Loucy (cell line): ENCODE measurements at regions not wholly inside any gene's neighbourhood (a gene's known extent, or its start where the extent isn't known, plus 50 kb on each side); places are given as distances from the start of the nearest gene placed in this dataset.

Experiments
- H2AFZ ChIP-seq: fragments of 200-600 bp; sonication (generic); 2 replicates; pipeline ENCODE4 v1.6.0; 2016; ENCODE audit warnings: antibody characterized with exemption, mild to moderate bottlenecking, low read length, moderate library complexity
- H3F3A ChIP-seq: fragments of 200-600 bp; 2 replicates; pipeline ENCODE4 v1.6.0; 2016; ENCODE audit warnings: antibody characterized with exemption, low read depth, mild to moderate bottlenecking
- H3K27me3 ChIP-seq: fragments of 200-600 bp; sonication (generic); 2 replicates; pipeline ENCODE4 v1.6.1; 2014; ENCODE audit warnings: low read length, mild to moderate bottlenecking; ENCODE audit not compliant: insufficient read depth, poor library complexity, severe bottlenecking
- H3K36me3 ChIP-seq: fragments of 200-600 bp; sonication (generic); 2 replicates; pipeline ENCODE4 v1.6.1; 2016; ENCODE audit warnings: low read length; ENCODE audit not compliant: insufficient read depth
- H3K4me1 ChIP-seq: fragments of 200-600 bp; sonication (generic); 2 replicates; pipeline ENCODE4 v1.5.1; 2014; ENCODE audit warnings: low read length, mild to moderate bottlenecking; ENCODE audit not compliant: insufficient read depth, poor library complexity, severe bottlenecking
- H3K4me2 ChIP-seq: fragments of 200-600 bp; sonication (generic); 2 replicates; pipeline ENCODE4 v1.6.0; 2014; ENCODE audit warnings: antibody characterized with exemption, low read length, low read depth, mild to moderate bottlenecking; ENCODE audit not compliant: poor library complexity, severe bottlenecking
- H3K4me3 ChIP-seq: fragments of 200-600 bp; sonication (generic); 2 replicates; pipeline ENCODE4 v1.5.1; 2014; ENCODE audit warnings: low read length, mild to moderate bottlenecking, mixed read lengths; ENCODE audit not compliant: poor library complexity, severe bottlenecking
- H3K79me2 ChIP-seq: fragments of 200-600 bp; sonication (generic); 2 replicates; pipeline ENCODE4 v1.6.1; 2014; ENCODE audit warnings: low read length; ENCODE audit not compliant: insufficient read depth
- H3K9ac ChIP-seq: fragments of 200-600 bp; sonication (generic); 2 replicates; pipeline ENCODE4 v1.6.0; 2014; ENCODE audit warnings: mild to moderate bottlenecking, low read depth, low read length, moderate library complexity; ENCODE audit not compliant: poor library complexity, severe bottlenecking
- H3K9me2 ChIP-seq: fragments of 200-600 bp; sonication (generic); replicated peaks from 2 replicates; pipeline ENCODE4 v1.6.1; 2016; ENCODE audit warnings: low read depth, low read length, mixed read lengths
- H3K9me3 ChIP-seq: fragments of 200-600 bp; sonication (generic); 2 replicates; pipeline ENCODE4 v1.6.1; 2014; ENCODE audit warnings: mild to moderate bottlenecking, antibody characterized with exemption, low read length, low read depth; ENCODE audit not compliant: insufficient read depth
- H4K20me1 ChIP-seq: fragments of 200-600 bp; sonication (generic); 2 replicates; pipeline ENCODE4 v1.6.0; 2014; ENCODE audit warnings: antibody characterized with exemption, low read length, mild to moderate bottlenecking; ENCODE audit not compliant: insufficient read depth, poor library complexity, severe bottlenecking
- EZH2phosphoT487 ChIP-seq: fragments of 200-600 bp; IDR thresholded peaks from 2 replicates; pipeline ENCODE4 v1.6.1; 2018; ENCODE audit warnings: antibody characterized with exemption, mild to moderate bottlenecking, moderate library complexity, borderline replicate concordance
- TF ChIP-seq, protein P1 (sequence below): fragments of 200-600 bp; sonication (generic); conservative IDR thresholded peaks from 2 replicates; pipeline ENCODE4 v1.5.1; 2014; ENCODE audit warnings: mild to moderate bottlenecking, antibody characterized with exemption, low read length

DNA sequence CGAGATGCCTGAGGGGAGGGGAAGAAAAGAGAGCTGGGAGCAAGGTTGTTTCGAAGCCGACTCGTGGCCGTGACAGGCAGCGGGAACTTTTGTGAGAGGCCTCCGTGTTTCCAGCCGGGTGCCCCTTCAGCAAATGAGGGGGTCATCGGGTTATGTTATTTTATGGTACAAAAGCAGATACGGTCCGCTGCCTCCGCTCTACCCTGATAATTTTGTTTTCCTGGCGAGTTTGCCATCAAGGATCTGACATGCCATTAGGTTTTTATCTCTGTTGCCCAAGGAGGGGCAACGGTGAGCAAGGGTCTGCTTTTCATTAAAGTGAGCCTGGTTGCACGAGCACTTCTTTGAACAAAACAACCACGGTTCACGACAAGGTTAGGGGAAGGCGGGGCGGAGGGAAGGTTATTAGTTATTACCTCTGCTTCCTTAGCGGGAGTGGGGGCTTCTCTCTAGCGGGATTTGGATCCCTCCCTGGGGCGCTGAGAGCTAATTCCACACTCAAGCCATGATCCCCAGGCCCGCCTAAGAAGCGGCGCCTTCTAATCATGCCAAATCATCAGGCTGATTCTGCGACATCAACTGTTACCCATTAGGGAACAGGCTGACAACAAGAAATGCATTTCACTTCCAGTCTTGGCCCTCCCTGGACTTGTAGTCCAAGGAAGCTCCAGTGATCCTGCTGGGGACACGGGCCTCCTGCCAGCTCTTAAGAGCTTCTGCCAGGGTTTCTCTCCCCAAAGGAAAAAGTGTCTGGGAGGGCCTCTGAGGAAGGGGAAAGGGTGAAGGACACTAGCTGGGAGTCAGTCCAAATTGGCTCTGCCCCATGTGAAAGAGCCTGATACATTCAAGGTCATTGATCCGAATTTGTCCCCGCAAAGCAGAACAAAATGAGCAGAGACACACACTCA is 617.7 kb downstream of the MID1IP1 start:
- H3K4me2 ChIP-seq: no peak overlapping the region
- H4K20me1 ChIP-seq: no peaks in the 10 kb centered on the region
- H2AFZ ChIP-seq: no peak overlapping the region
- no peaks in the 10 kb centered on the region for H3K36me3 ChIP-seq
- no peaks in the 10 kb centered on the region for H3K4me1 ChIP-seq
- H3K9me2 ChIP-seq: no peaks in the 10 kb centered on the region
- H3F3A ChIP-seq: no peaks in the 10 kb centered on the region
- no peaks in the 10 kb centered on the region for H3K27me3 ChIP-seq
- H3K9me3 ChIP-seq: no peaks in the 10 kb centered on the region
- no peak overlapping the region for H3K4me3 ChIP-seq
- H3K79me2 ChIP-seq: no peaks in the 10 kb centered on the region
- TF ChIP-seq, protein P1, sequence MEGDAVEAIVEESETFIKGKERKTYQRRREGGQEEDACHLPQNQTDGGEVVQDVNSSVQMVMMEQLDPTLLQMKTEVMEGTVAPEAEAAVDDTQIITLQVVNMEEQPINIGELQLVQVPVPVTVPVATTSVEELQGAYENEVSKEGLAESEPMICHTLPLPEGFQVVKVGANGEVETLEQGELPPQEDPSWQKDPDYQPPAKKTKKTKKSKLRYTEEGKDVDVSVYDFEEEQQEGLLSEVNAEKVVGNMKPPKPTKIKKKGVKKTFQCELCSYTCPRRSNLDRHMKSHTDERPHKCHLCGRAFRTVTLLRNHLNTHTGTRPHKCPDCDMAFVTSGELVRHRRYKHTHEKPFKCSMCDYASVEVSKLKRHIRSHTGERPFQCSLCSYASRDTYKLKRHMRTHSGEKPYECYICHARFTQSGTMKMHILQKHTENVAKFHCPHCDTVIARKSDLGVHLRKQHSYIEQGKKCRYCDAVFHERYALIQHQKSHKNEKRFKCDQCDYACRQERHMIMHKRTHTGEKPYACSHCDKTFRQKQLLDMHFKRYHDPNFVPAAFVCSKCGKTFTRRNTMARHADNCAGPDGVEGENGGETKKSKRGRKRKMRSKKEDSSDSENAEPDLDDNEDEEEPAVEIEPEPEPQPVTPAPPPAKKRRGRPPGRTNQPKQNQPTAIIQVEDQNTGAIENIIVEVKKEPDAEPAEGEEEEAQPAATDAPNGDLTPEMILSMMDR: no peak
- no peak for TF ChIP-seq EZH2phosphoT487
- H3K9ac ChIP-seq: no peak overlapping the region

DNA sequence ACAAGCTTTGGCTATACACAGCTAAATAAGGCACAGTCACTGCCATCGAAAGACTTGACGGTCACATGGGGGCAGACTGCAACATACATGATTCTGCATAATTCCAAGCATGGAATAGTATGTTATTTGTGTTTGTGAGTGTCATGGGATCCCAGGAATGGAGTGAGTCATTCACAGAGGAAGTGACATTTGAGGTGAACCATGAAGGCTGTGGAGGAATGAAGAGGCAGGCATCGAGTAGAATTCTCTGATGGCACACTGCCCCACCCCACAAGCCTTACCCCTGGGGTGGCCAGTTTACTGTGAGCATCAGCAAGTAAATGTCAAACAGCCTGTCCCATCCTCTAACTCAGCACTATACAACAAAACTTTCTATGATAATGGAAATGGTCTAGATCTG is 619.7 kb downstream of the MID1IP1 start:
- no peaks in the 10 kb centered on the region for H3K36me3 ChIP-seq
- H3K9me3 ChIP-seq: no peaks in the 10 kb centered on the region
- TF ChIP-seq, protein P1: no peak
- no peak for TF ChIP-seq EZH2phosphoT487
- no peaks in the 10 kb centered on the region for H3K9me2 ChIP-seq
- no peaks in the 10 kb centered on the region for H3F3A ChIP-seq
- H2AFZ ChIP-seq: no peak overlapping the region
- no peaks in the 10 kb centered on the region for H3K79me2 ChIP-seq
- no peaks in the 10 kb centered on the region for H3K4me1 ChIP-seq
- no peak overlapping the region for H3K4me3 ChIP-seq
- H3K9ac ChIP-seq: no peak overlapping the region
- no peaks in the 10 kb centered on the region for H3K27me3 ChIP-seq
- no peak overlapping the region for H3K4me2 ChIP-seq
- H4K20me1 ChIP-seq: no peaks in the 10 kb centered on the region

DNA sequence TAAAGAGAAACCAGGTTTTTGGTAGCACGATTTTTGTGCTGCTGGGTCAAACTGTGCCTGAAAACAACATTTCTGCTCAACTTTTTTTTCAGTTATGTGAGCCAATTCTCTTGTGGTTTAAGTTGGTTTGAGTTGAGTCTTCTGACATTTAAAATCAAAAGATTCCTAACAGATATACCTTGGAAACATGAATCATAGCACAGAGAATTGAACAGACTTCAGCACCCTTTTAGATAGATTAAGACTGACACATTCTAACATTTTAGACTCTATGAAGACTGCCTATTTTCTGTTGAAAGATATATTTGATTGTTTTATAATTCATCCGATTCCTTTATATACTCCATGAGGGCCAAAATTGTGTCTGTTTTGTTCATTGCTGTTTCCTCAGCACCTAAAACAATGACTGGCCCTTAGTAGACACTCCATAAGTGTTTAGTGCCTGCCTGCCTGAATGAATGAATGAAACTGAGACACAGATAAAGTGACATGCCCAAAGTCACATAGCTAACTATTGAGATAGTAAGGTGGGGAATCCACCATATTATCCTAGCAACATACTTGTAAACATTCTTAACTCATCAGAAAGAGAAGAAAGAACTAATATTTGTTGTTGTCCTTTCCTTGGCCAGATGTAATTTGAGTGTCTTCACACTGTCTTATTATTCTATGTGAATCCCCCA is 624.0 kb downstream of the MID1IP1 start:
- H3K79me2 ChIP-seq: no peaks in the 10 kb centered on the region
- H3F3A ChIP-seq: no peaks in the 10 kb centered on the region
- TF ChIP-seq EZH2phosphoT487: no peak
- TF ChIP-seq, protein P1: no peak
- no peak overlapping the region for H3K4me2 ChIP-seq
- H3K4me1 ChIP-seq: no peaks in the 10 kb centered on the region
- H3K9me3 ChIP-seq: no peaks in the 10 kb centered on the region
- no peaks in the 10 kb centered on the region for H3K27me3 ChIP-seq
- no peak overlapping the region for H3K4me3 ChIP-seq
- H3K9ac ChIP-seq: no peak overlapping the region
- no peaks in the 10 kb centered on the region for H3K36me3 ChIP-seq
- no peak overlapping the region for H2AFZ ChIP-seq
- no peaks in the 10 kb centered on the region for H3K9me2 ChIP-seq
- H4K20me1 ChIP-seq: no peaks in the 10 kb centered on the region
